ENCODE measurements at regions not wholly inside any gene's neighbourhood (a gene's known extent, or its start where the extent isn't known, plus 50 kb on each side); places are given as distances from the start of the nearest gene placed in this dataset.

GRCh38 chr3:190175490-190175889, 54.8 kb upstream of the P3H2 start:
- H3K9ac ChIP-seq (ENCODE audit: extremely low read depth, insufficient read length, low read length): no peak overlapping the region
- H3K27ac Mint-ChIP-seq: no peak overlapping the region
- peaks cover 6 to 8% (median 8%) of the 10 kb centered on the region in 3 experiments; a peak in 4 of 7 replicates for H3K36me3 Mint-ChIP-seq (ENCODE audit: insufficient read depth in 1 of 3, low read depth in 3 of 3)
- H3T11ph ChIP-seq (ENCODE audit: low read length): no peak overlapping the region
- no peaks in the 10 kb centered on the region for H3K79me1 ChIP-seq (ENCODE audit: insufficient read depth, low read depth, low read length, poor library complexity, severe bottlenecking)
- no peak overlapping the region for H3K56ac ChIP-seq (ENCODE audit: insufficient read length, low read depth, low read length)
- DNase-seq: no peak
- H2BK15ac ChIP-seq (ENCODE audit: low read depth, low read length): no peak overlapping the region
- no peak overlapping the region for H4K91ac ChIP-seq (ENCODE audit: insufficient read length, low read depth, low read length)
- no peak overlapping the region for H3K23ac ChIP-seq (ENCODE audit: insufficient read length, low read depth, low read length)
- no peaks in the 10 kb centered on the region for H3K9me3 ChIP-seq (ENCODE audit: control insufficient read depth, low read depth, low read length)
- H3K4ac ChIP-seq (ENCODE audit: low read depth, low read length): no peak overlapping the region
- WGBS (ENCODE audit: extremely low coverage, insufficient read length, low lambda C conversion rate): no CpG with 5 or more reads among the region's 1 CpG
- no peaks in the 10 kb centered on the region for H4K20me1 ChIP-seq (ENCODE audit: control insufficient read depth, insufficient read depth, insufficient read length)
- no peak overlapping the region for H3K14ac ChIP-seq (ENCODE audit: insufficient read depth, low read length)
- H2AFZ ChIP-seq (ENCODE audit: low read length): no peak overlapping the region
- H3K4me1 Mint-ChIP-seq: peaks cover 5% of the 10 kb centered on the region in 2 experiments
- no peaks in the 10 kb centered on the region for H3K79me2 ChIP-seq (ENCODE audit: insufficient read depth, low read length)
- TF ChIP-seq CTCF (conservative IDR thresholded peaks at IDR 0.05): no peak
- H2BK20ac ChIP-seq (ENCODE audit: low read depth, low read length, poor library complexity, severe bottlenecking): no peak overlapping the region
- H2BK12ac ChIP-seq (ENCODE audit: insufficient read length, low read depth, low read length): no peak overlapping the region
- no peak overlapping the region for H3K27ac ChIP-seq (ENCODE audit: insufficient read length, low read depth, low read length)
- H2AK5ac ChIP-seq (ENCODE audit: insufficient read length, low read length): no peak overlapping the region
- no peak overlapping the region for H3K18ac ChIP-seq (ENCODE audit: insufficient read length, low read depth, low read length)
- no peaks in the 10 kb centered on the region for H3K4me1 ChIP-seq (ENCODE audit: insufficient read depth, low read length)
- no peaks in the 10 kb centered on the region for H3K23me2 ChIP-seq (ENCODE audit: insufficient read length, low read depth, low read length, poor library complexity, severe bottlenecking)
- H2BK120ac ChIP-seq (ENCODE audit: low read depth, low read length, poor library complexity, severe bottlenecking): no peak overlapping the region
- H3K4me2 ChIP-seq (ENCODE audit: insufficient read depth, insufficient read length, low read length): no peak overlapping the region
- H3K27me3 ChIP-seq (ENCODE audit: insufficient read depth, low read length): no peaks in the 10 kb centered on the region
- no peak overlapping the region for H4K5ac ChIP-seq (ENCODE audit: insufficient read length, low read depth, low read length)
- H4K8ac ChIP-seq (replicated peaks; ENCODE audit: insufficient read length, low read depth, low read length): no peak overlapping the region
- H3K4me3 Mint-ChIP-seq: no peak overlapping the region
- peaks cover 0 to 5% of the 10 kb centered on the region in 2 experiments; a peak in 4 of 5 replicates for H3K9me3 Mint-ChIP-seq
- H3K27me3 Mint-ChIP-seq (ENCODE audit: low read depth): no peaks in the 10 kb centered on the region
- no peak overlapping the region for H2BK5ac ChIP-seq (ENCODE audit: insufficient read length, low read length)

Measured in H9 (cell line).